Suprapubic skin (tissue), 4 donors: ENCODE measurements at regions not wholly inside any gene's neighbourhood (a gene's known extent, or its start where the extent isn't known, plus 50 kb on each side); places are given as distances from the start of the nearest gene placed in this dataset.

ENCODE experiments used
- EP300 ChIP-seq: sonication (generic); formaldehyde crosslinking; IDR thresholded peaks from one replicate; pipeline ENCODE4 v1.6.1; 2017; ENCODE audit warnings: antibody characterized with exemption
- POLR2A ChIP-seq, 2 donors: fragments of 450-650 bp; IDR thresholded peaks; one replicate each; pipeline ENCODE4 v1.6.1; 2017; ENCODE audit warnings: antibody characterized with exemption in 2 of 2, mild to moderate bottlenecking in 2 of 2, moderate library complexity in 2 of 2
- POLR2AphosphoS5 ChIP-seq, 3 donors: sonication (generic); formaldehyde crosslinking; IDR thresholded peaks; one replicate each; pipeline ENCODE4 v1.6.1; 2017; ENCODE audit warnings: antibody characterized with exemption in 3 of 3
- TF ChIP-seq, protein P1 (sequence below), 2 donors: fragments of 200-600 bp in 1 of 2; fragments of 450-650 bp in 1 of 2; sonication (generic) in 1 of 2; IDR thresholded peaks; one replicate each; pipeline ENCODE4 v1.5.1; 2016 to 2019; ENCODE audit warnings: antibody characterized with exemption in 2 of 2, mild to moderate bottlenecking in 1 of 2, moderate library complexity in 1 of 2

DNA sequence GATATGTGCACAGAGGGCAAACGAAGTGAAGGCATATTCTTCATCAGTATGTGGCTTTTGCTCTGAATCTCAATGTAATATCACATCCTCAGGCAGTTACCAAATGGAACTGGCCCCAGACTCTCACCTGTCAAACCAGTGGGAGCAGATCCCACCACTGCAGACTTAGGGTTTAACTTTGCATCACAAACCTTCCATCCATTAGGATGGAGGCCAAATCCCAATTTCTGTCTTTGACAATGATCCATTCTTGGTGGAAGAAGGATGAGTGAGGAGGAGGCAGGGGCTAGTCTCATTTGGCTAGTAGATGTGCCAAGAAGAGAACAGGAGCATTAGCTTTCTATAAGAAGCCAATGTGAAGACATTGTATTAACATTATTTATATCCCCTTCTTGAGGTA lies 413.5 kb upstream of the SPRY2 start:
- TF ChIP-seq, protein P1, sequence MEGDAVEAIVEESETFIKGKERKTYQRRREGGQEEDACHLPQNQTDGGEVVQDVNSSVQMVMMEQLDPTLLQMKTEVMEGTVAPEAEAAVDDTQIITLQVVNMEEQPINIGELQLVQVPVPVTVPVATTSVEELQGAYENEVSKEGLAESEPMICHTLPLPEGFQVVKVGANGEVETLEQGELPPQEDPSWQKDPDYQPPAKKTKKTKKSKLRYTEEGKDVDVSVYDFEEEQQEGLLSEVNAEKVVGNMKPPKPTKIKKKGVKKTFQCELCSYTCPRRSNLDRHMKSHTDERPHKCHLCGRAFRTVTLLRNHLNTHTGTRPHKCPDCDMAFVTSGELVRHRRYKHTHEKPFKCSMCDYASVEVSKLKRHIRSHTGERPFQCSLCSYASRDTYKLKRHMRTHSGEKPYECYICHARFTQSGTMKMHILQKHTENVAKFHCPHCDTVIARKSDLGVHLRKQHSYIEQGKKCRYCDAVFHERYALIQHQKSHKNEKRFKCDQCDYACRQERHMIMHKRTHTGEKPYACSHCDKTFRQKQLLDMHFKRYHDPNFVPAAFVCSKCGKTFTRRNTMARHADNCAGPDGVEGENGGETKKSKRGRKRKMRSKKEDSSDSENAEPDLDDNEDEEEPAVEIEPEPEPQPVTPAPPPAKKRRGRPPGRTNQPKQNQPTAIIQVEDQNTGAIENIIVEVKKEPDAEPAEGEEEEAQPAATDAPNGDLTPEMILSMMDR (IDR thresholded peaks at IDR 0.05): no peak
- TF ChIP-seq EP300 (no peak), POLR2A (IDR thresholded peaks at IDR 0.05) (no peak), POLR2AphosphoS5 (IDR thresholded peaks at IDR 0.05) (no peak)
